Brain pericyte (primary cell): ENCODE measurements at regions not wholly inside any gene's neighbourhood (a gene's known extent, or its start where the extent isn't known, plus 50 kb on each side); places are given as distances from the start of the nearest gene placed in this dataset.

ENCODE experiments used
- DNase-seq: peaks from one replicate; pipeline ENCODE4 v3.0.0-alpha.2; 2012; ENCODE audit warnings: low read depth, low spot score

DNA sequence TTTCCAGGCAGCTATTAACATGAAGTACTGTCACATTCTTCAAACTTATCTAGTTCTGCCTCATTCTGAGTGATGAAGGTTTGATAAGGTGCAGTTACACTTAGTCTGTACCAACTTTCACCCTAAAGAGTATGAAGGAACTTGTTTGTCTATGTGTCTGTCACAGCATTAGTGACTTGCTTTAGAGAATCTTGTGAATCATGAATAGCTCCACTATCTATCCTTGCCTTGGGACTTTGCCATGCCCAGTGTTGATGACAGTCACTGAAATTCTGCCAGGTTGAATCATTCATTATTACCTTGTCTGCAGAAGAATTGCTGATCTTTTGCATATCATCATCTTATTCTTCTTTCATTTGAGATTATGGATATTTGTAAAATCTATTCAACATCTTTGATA, 50.9 kb upstream of the A1CF start:
- no peak for DNase-seq

DNA sequence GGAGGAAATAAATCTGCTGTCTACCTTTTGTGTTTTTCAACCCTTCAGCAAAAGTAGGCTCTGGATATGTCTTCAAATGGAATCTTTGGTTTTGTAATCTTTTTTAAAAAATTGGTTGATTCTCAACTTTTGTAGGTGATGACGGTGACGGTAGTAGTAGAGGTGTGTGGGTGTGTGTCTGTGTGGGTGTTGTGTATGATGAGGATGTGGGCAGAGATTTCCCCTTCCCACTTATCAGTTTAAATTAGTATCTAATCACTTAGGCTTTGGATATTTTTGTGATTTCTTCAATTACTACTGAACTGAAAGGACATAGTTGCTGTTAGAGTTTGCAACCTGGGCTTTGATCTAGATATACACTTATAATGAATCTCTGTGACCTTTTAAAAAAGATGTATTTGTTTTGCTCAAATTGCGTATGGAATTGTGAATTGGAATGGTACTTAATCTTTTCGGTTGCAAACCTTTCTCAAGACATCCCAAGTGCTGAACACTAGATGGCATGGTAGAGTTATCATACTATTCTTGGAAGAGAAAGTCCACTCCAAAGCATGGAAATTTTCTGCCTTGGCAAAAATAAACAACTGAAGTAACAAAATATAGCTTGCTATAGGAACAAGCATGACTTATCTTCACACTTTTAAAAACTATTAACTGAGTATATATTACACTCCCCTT, 51.9 kb upstream of the A1CF start:
- DNase-seq, result peak; percentile 10

DNA sequence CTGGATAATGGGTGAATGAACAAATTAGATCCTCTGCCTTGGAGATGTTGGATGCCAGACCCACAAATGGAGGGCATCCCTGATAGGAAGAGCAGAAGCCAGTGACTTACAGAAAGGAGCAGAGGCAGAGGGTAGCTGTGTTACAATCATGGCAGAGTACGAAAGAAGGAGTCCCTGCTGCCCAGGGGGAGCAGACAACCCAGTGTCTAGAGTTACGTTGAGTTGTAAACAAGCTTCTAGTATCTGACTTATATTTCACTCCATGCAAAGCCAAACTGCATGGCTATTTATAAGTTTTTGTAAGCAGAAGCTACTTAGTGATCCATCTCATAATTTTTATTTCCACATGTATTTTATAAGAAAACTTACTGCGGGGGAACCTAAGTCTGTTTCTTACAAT, 56.2 kb upstream of the A1CF start:
- DNase-seq, result no peak

DNA sequence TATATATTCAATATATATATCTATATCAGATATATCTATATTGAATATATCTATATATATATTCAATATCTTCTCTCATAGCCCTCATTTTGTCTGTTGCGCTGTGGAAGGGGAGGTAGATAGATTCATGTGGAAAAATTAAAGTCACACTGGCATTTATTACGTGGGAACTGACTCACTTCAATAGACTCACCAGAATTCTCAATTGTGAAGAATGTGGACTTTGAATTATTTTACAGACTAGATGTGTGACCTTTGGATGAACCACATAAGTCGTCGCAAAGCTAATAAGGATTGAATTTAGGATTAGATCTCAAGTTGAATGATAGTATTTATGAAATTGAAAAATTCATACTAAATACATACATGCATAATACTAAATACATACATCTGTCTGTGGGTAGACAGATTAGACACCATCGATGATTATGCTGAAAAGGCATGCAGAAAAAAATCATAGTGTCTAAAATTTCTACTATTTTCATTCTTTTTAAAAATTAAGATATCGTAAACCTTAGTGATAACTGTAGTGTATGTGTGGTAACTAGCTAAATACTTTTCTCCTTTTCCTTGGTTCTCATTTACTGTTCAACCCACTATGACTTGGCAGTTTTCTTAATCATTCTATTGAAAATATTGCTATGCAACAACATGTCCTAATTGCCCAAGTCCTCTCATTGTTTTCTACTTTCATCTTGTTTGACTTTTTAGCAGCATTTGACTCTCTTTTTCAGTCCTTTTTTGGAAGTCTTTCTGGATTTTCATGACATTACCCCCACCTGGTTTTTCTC, 61.8 kb upstream of the A1CF start:
- DNase-seq, result no peak

DNA sequence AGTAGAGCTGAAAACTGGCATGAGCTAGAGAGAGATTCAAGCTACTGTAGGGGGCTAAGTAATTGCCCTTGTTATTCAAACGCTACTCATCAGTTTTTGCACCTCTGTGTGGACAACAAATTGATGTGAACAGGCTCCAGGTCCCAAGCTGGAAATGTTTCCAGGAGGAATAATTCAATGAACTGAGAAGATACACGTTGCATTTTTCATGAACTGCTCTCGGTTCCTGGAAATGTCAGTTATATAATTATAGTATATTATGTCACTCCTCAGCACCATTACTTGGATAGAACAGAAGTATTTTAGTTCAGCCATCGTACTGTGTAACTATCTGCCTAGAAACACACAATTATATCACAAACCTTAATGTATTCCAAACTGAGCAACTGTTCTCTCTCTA, 65.9 kb upstream of the A1CF start:
- DNase-seq, result no peak

DNA sequence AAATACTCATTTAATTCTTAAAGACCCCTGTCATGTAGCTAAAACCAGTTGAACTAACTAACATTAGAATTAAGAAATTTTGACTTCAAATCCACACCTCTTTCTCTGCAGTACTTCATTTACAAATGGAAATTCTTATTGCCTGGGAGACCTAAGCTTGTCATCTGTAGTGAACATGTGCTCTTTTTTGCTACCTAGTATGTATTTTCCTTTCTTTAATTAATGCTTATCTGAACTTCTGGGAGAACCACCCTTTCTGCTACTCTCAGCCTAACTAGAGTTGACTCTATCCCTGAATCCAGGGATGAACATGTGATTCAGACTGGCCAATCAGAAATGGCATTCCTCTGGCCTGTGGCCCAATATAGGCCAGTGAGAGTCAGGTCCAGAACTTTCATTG, 75.9 kb upstream of the A1CF start:
- DNase-seq, result no peak

DNA sequence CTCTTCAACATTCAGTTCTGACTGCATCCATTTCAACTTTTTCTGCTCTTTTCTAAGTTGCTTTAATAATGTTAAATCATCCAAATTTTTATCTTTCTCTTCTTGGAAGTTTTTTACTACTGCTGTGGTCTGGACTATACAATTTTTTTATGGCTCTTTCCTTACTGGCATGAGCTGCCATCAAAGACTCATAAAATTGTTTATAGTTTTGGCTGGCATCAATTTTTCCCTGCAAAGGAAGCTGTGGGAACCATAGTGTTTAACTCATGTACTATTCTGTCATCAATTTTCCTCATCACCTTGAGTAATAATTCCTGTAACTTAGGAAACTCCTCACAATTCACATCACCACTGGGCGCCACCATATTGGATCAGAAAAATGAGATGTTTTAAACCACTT, 77.6 kb upstream of the A1CF start:
- no peak for DNase-seq

DNA sequence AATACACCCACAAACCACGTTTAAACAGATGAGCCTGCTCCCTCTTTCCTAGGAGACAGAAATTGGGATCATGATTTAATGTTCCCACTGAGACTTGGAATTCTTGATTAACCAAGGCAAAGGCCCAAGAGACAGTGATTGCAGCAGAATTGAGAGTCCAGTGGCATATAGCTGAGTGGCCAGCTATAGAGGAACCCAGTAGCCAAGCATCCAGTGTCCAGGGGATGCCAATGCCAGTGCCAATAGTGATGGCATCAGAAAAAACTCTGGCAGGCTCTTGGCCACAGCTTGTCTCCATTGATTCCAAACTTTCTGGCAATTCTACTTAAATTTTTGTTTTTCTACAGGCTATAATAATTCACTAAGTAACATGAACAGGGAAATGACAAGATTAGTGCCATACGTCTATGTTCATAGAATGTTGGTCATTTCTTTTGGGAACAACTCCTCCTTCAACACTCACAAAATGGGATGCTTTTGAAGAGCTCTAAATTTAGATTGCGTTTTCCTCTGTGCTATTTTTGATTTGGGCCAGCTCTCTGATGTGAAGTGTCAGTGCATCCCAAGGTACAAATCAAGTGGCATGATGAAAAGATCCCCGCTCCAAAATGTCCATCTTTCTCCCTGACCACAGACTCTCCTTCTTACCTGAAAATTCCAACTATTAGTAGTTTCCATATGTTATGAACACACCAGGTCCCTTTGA, 83.1 kb upstream of the A1CF start:
- DNase-seq, result no peak

DNA sequence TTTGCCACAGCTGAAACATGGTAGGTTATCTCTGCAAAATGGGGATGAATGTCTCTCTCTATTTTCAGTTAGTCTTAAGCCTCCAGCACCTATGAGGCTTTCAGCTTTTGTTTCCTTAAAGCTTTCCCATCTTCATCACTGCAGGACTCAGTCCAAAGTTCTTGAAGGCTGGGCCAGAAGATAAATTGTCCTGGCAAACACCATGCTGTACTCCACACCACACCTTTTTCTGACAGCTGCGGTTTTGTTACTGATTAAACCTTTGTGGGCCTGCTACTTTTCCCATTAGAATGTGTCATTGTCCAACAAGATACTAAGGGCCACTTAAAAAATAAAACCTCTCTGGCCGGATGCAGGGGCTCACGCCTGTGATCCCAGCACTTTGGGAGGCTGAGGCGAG, 87.2 kb upstream of the A1CF start:
- no peak for DNase-seq

DNA sequence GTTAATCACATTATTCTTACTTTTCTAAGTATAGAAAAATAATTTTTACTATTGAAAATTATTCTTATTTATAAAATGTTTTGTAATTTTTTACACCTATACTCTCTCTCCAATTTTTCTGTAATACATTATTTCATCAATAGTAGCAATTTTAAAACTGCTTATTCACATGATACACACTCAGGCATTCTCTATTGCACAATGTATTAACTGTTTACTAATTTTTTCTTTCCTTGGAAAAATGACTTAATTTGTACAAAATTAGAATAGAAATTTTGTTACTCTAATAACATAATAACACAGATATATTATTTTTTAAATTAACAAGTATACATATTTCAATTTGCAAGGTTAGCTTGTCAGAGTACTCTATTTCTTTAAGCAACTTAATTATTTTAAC, 92.9 kb upstream of the PRKG1 start:
- no peak for DNase-seq

DNA sequence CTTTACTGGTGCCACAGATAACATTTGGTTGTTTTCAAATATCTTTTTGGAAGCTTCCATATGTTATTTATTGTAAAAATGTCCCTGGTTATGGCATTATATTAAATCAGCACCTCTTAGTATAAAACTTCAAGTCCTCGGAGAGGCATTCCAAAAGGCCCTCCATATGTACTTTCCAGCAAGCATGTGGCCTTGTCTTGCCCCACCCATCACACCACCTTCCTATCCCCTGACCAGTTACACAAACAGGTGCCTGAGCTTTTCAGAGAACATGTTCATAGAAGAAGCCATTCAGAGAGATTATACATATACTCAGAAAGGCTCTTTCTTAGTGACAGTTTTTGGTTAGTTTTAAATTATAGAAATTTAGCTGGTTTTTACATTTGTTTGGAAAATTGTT, 92.4 kb upstream of the PRKG1 start:
- no peak for DNase-seq

DNA sequence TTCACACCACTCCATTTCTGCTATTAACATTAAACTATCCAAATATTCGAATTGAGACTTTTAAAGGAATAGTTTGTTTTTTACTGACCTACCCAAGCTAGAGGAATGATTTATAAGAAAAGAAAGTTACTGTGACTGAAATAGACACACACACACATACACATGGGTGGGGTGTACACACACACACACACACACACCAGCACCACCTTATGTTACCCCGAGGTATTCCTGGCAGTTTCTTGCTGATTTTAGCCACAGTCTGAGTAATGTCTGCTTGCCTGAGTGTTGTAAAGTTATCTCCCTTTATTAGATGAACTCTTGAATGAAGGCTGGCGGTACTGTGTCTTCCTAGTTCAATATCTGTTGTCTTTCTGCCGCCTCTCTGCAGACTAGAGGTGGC, 91.3 kb upstream of the PRKG1 start:
- no peak for DNase-seq

DNA sequence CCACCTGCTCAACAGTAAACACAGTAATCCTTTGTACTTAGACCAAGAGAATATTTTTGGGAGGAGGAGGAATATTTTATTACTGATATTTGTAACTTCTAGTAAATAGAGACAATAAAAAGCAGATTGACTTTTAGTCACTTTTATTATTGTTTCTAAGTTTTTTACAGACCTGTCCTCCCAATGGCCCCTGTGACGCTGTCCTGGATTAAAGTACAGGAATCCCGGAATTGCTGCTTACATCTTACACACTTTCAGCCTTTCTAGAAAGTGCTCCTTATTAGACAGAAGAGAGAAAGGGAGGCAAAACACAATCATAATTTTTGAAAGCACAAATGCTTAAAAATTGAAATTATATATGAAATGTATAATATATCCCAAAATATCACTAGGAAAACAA, 86.4 kb upstream of the PRKG1 start:
- DNase-seq, result no peak

DNA sequence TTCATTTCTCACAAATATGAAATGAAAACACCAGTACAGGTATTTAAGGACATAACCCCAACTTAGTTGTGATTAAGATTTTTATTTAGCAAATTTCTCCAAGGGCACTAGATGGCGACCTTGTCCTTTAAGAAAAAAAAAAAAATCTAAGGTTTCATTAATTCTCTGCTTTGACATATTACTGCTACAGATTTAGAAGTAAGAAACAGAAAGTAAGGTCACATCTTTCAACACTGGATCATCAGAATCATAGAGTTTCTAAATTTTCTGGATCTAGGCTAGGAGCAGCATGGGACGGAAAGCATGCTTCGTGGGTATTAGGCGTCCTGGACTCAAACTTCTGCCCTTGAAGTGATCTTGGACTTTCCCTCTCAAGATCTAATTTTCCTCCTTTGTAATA, 85.5 kb upstream of the PRKG1 start:
- no peak for DNase-seq

DNA sequence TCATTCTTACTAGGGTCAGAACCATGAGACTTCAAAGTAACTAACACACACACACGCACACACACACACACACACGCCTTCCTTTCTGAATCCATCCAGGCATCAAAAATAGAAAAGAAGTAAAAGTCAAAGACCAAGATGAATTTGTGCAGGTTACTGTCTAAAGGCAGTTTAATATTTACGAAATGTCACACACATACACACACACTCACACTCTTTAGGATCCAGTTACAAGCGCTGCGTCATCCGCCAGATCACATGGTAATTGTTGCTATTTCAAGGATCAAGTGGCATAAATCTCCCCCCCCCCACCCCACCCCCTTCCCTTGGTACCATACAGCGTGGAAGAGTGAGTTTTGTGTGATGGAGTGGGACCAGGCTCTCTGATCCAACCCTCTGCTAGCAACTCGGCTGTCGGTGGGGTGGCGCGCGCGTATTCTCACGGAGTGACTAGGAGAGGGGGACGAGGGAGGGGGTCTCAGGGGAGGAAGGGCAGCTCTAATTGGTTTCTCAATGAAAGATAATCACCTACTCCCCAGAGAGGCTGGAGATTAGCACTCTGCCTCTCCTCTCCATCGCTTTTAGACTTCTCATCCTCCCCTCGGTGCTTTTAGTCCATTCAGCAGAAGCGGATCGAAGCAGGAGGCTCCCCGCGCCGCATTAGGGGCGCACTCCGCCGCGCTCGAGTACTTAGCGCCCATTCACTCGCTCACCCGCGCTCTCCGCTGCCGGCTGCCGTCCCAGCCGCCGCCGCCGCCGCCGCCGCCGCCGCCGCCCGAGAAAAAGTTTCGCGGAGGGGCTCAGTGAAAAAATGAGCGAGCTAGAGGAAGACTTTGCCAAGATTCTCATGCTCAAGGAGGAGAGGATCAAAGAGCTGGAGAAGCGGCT, 83.5 kb upstream of the PRKG1 start:
- no peak for DNase-seq

DNA sequence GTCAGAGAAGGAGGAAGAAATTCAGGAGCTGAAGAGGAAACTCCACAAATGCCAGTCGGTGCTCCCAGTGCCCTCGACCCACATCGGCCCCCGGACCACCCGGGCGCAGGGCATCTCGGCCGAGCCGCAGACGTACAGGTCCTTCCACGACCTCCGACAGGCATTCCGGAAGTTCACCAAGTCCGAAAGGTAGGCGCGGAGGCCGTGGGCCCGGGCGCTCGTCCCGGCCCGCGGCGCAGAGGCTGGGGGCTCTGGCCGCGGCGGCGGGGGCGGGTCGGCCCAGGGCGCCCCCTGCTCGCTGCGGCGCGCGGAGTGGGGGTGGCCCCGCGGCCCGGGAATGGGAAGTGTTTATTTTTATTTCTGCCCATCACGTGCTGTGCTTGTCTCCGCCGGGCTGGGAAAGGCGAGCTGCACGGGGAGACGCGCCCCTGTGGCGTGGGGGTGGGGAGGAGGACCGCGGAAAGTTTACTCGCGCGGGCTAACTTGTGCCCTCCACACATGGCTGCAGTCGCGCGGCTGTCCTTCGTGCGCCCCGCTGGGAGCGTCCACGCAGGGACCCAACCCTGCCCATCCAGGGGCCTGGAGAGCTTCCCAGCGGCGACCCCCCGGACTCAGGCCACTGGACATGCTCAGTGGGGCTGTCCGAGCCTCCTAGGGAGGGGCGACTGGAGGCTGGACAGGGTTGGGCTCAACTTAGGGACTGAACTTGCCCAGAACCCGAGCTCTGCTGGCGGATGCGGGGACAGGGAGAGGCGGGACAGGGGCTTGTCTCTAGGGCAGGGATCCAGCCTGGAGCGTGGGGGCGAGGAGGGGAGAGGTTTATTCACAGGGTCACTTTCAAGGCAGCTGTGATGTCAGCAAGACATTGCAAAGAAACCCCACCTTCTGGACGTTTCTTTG, 82.6 kb upstream of the PRKG1 start:
- DNase-seq, result no peak

DNA sequence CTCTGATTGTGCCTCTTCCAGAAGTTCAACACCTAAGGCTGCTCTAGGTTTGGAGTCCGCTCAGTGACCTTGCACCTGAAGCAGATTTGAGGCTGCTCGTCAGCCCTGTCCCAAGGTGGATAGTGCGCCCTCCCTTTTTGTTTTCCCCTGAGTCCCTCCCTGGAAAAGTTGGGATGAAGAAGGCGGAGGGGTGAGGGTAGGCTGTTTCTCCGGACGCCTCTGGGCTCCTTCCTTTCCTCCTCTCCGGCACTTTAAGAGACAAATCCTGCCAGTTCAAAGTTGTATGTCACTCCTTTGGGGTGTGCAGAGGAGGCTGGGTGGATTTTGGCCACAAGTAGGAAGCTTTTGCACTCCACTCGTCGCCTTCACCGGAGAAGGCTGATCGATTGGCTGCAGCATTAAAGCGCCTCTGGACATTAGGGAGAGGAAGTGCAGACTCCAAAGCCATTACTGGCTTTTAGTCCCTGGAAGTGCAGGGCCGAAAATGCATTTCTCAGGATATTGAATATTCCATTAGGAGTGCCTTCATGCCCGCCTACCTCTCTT, 81.9 kb upstream of the PRKG1 start:
- DNase-seq, result no peak

DNA sequence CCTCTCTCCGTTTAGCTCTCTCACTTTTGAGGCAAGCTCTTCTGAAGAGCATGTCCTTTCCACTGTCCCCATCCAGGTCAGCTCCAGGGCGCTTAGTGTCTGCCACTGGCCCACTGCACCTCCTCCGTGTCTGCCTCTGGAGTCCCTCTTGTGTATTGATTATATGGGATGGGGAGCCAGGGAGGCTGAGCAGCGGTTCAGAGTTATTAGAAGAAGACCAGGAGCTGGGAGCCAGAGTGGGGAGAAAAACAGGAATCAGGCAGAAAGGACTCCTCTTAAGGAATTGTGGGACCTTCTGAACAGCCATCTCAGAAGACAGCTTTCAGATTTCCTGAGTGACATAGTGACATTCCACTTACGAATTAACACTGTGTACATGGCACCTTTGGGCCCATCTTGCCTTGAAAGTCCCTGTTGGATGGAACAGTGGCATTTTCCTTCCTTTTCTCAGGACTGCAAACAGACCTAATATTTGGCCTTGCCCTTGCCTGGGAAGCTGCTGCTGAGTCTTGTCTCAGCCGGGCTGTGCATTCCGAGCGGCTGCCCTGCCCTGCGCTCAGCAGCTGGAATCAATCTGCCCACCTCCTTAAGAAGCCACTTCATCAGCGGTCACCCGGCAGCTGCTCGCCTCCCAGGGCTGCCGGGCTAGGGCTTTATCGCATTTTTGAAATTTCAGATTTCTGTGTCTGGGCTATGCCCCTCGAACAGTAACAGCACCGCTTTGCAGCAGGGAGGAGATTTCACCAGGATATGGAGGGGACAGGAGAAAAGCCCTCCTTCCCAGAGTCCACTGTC, 81.1 kb upstream of the PRKG1 start:
- DNase-seq, result no peak

DNA sequence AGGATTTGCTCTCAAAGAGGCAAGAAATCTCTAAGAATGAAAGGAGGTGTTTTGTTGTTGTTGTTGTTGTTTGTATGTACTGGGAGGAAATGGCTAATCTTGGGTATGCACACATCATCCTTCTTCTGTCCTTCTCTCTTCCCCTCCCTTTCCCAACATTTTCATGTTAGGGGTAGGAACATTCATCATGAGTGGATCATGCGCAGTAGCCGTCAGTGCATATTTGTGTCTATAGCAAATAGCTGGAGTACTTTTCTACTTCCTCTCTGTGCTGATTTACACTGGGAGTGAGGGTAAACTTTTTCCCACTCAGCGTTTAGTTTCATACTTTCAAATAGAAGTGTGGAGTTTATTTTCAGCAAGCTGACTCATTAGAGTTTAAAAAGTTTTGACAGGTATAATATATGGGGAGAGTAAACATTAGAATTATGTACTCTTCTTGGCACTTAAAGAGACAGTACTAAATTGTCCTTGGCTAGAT, 80.5 kb upstream of the PRKG1 start:
- no peak for DNase-seq

DNA sequence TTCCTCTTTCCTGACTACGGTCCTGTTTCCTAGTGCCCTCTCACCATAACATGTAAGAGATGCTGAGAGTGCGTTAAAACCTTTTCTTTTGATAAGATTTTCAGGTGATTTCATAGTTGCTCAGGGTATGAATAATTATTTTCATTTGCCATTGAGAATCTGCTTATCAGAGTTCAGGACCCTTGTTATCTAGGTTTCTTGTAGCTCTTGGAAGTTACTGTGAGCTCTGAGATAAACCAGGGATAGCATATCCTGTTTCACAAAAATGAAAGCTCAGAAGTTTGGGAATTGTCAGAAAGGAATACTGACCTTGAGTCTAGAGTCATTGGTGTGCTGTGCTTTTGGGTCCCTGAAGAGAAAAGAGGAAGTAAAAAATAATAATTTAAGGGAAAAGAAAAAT, 76.8 kb upstream of the PRKG1 start:
- no peak for DNase-seq
